CD4-positive, alpha-beta T cell (primary cell): ENCODE measurements at regions not wholly inside any gene's neighbourhood (a gene's known extent, or its start where the extent isn't known, plus 50 kb on each side); places are given as distances from the start of the nearest gene placed in this dataset.

Source experiments
- ATAC-seq: fragments of 200-7000 bp; cut with Tn5 transposase; one replicate; pipeline ENCODE4 v1.10.0; 2022; ENCODE audit warnings: mild to moderate bottlenecking; ENCODE audit not compliant: poor library complexity
- CTCF ChIA-PET: fragments of 350-600 bp; sonication (Branson Sonifier 250); formaldehyde crosslinking; loops from one replicate; lab custom pipeline; 2021; ENCODE audit warnings: antibody characterized with exemption, inconsistent platforms; lab: Charles Lee
- POLR2A ChIA-PET: fragments of 350-600 bp; sonication (Branson Sonifier 250); formaldehyde crosslinking; loops from one replicate; lab custom pipeline; 2021; ENCODE audit warnings: antibody characterized with exemption, inconsistent platforms; lab: Charles Lee
- DNase-seq, 14 experiments: peaks; one replicate each; pipeline ENCODE4 v3.0.0-alpha.2; 2013 to 2020; ENCODE audit warnings: mixed read lengths in 2 of 14
- H3K27ac ChIP-seq, 2 donors: one replicate each; pipeline versions ENCODE4 v1.5.1 to v1.7.0; 2013; ENCODE audit warnings: low read length in 2 of 2, low read depth in 1 of 2, mild to moderate bottlenecking in 1 of 2
- H3K27me3 ChIP-seq, 2 experiments: 1 replicate in 1 of 2; 2 replicates in 1 of 2; pipeline versions ENCODE4 v1.6.1 to v1.7.0; 2013; ENCODE audit warnings: low read length in 2 of 2, control low read depth in 1 of 2, mild to moderate bottlenecking in 1 of 2, moderate library complexity in 1 of 2; ENCODE audit not compliant: insufficient read depth in 2 of 2, control insufficient read depth in 1 of 2
- H3K36me3 ChIP-seq: one replicate; pipeline ENCODE4 v1.6.1; 2013; ENCODE audit warnings: low read length, control low read depth; ENCODE audit not compliant: insufficient read depth
- H3K4me1 ChIP-seq: one replicate; pipeline ENCODE4 v1.6.1; 2013; ENCODE audit warnings: low read length, control low read depth; ENCODE audit not compliant: insufficient read depth
- H3K4me3 ChIP-seq: one replicate; pipeline ENCODE4 v1.5.1; 2013; ENCODE audit warnings: mild to moderate bottlenecking, low read length, moderate library complexity
- H3K9me3 ChIP-seq, 2 experiments: 1 replicate in 1 of 2; 2 replicates in 1 of 2; pipeline versions ENCODE4 v1.6.1 to v1.7.0; 2013; ENCODE audit warnings: low read length in 2 of 2, mild to moderate bottlenecking in 2 of 2, control low read depth in 1 of 2, moderate library complexity in 1 of 2; ENCODE audit not compliant: control insufficient read depth in 1 of 2, insufficient read depth in 1 of 2
- H3K27ac Mint-ChIP-seq: one replicate; pipeline ENCODE4 v1.8.0; 2020; ENCODE audit warnings: mixed read lengths
- H3K27me3 Mint-ChIP-seq: one replicate; pipeline ENCODE4 v1.8.0; 2021; ENCODE audit warnings: mixed read lengths
- H3K36me3 Mint-ChIP-seq: one replicate; pipeline ENCODE4 v1.8.0; 2021; ENCODE audit warnings: low read depth, mixed read lengths
- H3K4me1 Mint-ChIP-seq: one replicate; pipeline ENCODE4 v1.8.0; 2021; ENCODE audit warnings: low read depth, mixed read lengths
- H3K4me3 Mint-ChIP-seq: one replicate; pipeline ENCODE4 v1.8.0; 2020; ENCODE audit warnings: mild to moderate bottlenecking, mixed read lengths
- H3K9me3 Mint-ChIP-seq: one replicate; pipeline ENCODE4 v1.8.0; 2020; ENCODE audit warnings: mixed read lengths
- intact Hi-C, 2 experiments: fragments of 100-400 bp; cut with DNase I in 1 of 2; cut with micrococcal nuclease in 1 of 2; formaldehyde crosslinking; loops; one replicate each; pipeline versions ENCODE4 v1.15.1 to v1.9.0; 2023 to 2025; cut with DNase I, micrococcal nuclease
- TF ChIP-seq, protein P1 (sequence below): fragments of 200-600 bp; IDR thresholded peaks from one replicate; pipeline ENCODE4 v1.8.0; 2022; ENCODE audit warnings: antibody characterized with exemption, mild to moderate bottlenecking

DNA sequence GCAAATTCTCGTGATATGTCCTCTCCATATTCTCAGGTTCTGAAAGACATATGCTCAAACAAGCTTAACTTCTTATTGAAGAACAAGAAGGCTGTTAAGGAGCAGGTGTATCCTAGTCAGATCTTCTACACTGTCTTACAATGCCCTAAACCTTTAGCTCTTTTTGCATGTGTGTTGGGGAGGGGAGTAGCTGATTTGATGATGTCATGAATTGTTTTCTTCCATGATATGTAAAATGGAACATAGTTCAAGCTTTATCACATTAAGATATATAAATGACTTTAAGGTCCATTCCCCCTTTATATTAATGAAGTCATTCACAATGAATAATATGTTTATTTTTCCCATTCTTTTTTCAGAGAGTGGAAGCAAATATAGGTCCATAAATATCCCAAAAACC lies 332.5 kb upstream of the FAM241A start:
- DNase-seq (no peak), ATAC-seq (no peak)
- H3K27me3 Mint-ChIP-seq: no peaks in the 10 kb centered on the region
- H3K4me1 Mint-ChIP-seq: no peaks in the 10 kb centered on the region
- POLR2A ChIA-PET: no interaction called here
- no peaks in the 10 kb centered on the region for H3K4me1 ChIP-seq
- no peak overlapping the region for H3K27ac ChIP-seq
- no peaks in the 10 kb centered on the region for H3K36me3 ChIP-seq
- no peaks in the 10 kb centered on the region for H3K36me3 Mint-ChIP-seq
- H3K9me3 Mint-ChIP-seq: no peaks in the 10 kb centered on the region
- no peak overlapping the region for H3K4me3 ChIP-seq
- H3K9me3 ChIP-seq: peaks cover 0 to 3% of the 10 kb centered on the region in 2 experiments
- CTCF ChIA-PET: no interaction called here
- H3K4me3 Mint-ChIP-seq: no peak overlapping the region
- intact Hi-C loops: no loop called here
- no peaks in the 10 kb centered on the region for H3K27me3 ChIP-seq
- H3K27ac Mint-ChIP-seq: no peak overlapping the region
- TF ChIP-seq, protein P1, sequence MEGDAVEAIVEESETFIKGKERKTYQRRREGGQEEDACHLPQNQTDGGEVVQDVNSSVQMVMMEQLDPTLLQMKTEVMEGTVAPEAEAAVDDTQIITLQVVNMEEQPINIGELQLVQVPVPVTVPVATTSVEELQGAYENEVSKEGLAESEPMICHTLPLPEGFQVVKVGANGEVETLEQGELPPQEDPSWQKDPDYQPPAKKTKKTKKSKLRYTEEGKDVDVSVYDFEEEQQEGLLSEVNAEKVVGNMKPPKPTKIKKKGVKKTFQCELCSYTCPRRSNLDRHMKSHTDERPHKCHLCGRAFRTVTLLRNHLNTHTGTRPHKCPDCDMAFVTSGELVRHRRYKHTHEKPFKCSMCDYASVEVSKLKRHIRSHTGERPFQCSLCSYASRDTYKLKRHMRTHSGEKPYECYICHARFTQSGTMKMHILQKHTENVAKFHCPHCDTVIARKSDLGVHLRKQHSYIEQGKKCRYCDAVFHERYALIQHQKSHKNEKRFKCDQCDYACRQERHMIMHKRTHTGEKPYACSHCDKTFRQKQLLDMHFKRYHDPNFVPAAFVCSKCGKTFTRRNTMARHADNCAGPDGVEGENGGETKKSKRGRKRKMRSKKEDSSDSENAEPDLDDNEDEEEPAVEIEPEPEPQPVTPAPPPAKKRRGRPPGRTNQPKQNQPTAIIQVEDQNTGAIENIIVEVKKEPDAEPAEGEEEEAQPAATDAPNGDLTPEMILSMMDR: no peak

DNA sequence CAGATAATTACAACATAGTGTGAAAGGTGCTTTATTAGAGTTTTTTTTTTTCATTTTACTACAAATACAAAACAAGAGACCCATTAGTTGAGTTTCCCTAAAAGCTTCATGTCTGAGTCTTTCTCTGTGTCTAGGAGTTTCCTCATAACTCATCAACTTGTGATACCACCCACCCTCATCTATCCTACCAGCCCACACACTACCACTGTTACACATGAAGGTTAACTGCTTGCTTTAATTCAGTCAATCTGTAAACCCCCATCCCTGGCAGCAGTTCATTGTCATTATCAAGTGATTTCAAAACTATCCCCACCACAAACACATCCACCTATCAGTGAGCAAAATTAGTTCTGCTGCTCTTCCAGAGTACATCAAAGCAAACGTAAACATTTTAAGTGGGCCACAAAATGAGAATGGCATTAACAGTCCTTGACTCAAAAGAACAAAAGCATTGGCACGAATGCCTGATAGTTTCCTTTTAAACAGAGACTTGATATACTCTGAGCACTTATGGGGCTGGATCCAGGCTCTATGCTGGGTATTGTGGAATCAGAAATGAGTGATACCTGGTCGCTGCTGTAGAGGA lies 331.6 kb upstream of the FAM241A start:
- ChIA-PET CTCF (interaction anchor here (0.6 kb wide), 1 partner anchor 380 kb away, joined by 3 read pairs; no protein-coding TSS in a partner anchor), POLR2A (no interaction called here)
- ATAC-seq (no peak), DNase-seq (no peak)
- Mint-ChIP-seq H3K9me3 (no peaks in the 10 kb centered on the region), H3K4me3 (no peak overlapping the region), H3K27ac (no peak overlapping the region), H3K4me1 (no peaks in the 10 kb centered on the region), H3K36me3 (no peaks in the 10 kb centered on the region), H3K27me3 (no peaks in the 10 kb centered on the region)
- no peak overlapping the region for H3K4me3 ChIP-seq
- no peaks in the 10 kb centered on the region for H3K36me3 ChIP-seq
- TF ChIP-seq, protein P1: no peak
- no peak overlapping the region for H3K27ac ChIP-seq
- H3K4me1 ChIP-seq: no peaks in the 10 kb centered on the region
- intact Hi-C loops: no loop called here
- peaks cover 0 to 3% of the 10 kb centered on the region in 2 experiments for H3K9me3 ChIP-seq
- no peaks in the 10 kb centered on the region for H3K27me3 ChIP-seq

DNA sequence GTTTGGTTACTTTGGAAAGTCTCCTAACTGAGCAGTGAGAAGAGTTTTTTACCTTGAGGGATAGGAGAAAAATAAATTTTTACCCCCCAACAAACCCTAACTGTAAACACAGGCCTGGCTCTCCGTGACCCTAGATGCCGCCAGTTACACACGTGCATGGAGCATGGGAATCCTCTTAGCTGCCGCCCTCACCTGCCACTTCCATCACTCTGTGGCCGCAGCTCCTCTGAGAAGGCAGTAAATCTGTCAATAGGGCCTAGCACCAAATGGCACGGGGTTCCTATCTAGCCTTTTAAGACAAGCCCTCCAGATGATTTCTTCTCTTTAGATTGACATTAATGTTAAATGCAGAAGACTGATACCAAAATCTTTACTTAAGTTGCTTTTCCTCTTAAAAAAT lies 330.3 kb upstream of the FAM241A start:
- peaks cover 3% of the 10 kb centered on the region for H3K9me3 Mint-ChIP-seq
- Histone ChIP-seq H3K27me3 (no peaks in the 10 kb centered on the region), H3K4me1 (no peaks in the 10 kb centered on the region), H3K4me3 (no peak overlapping the region), H3K27ac (no peak overlapping the region), H3K9me3 (peaks cover 0 to 3% of the 10 kb centered on the region in 2 experiments), H3K36me3 (no peaks in the 10 kb centered on the region)
- TF ChIP-seq, protein P1: no peak
- H3K4me1 Mint-ChIP-seq: no peaks in the 10 kb centered on the region
- no peak overlapping the region for H3K27ac Mint-ChIP-seq
- ChIA-PET CTCF (no interaction called here), POLR2A (no interaction called here)
- intact Hi-C loops: no loop called here
- no peak overlapping the region for H3K4me3 Mint-ChIP-seq
- no peaks in the 10 kb centered on the region for H3K36me3 Mint-ChIP-seq
- no peaks in the 10 kb centered on the region for H3K27me3 Mint-ChIP-seq
- no peak for ATAC-seq
- no peak for DNase-seq
